ENCODE measurements at regions not wholly inside any gene's neighbourhood (a gene's known extent, or its start where the extent isn't known, plus 50 kb on each side); places are given as distances from the start of the nearest gene placed in this dataset.

GRCh38 chrX:13179586-13179985, 135.2 kb upstream of the FAM9C start:
- TF ChIP-seq BHLHE40 (IDR thresholded peaks at IDR 0.05; ENCODE audit: borderline replicate concordance) (no peak), TARDBP (IDR thresholded peaks at IDR 0.05) (no peak), NFRKB (IDR thresholded peaks at IDR 0.05) (no peak), FOXK2 (IDR thresholded peaks at IDR 0.05) (no peak), ARNT (IDR thresholded peaks at IDR 0.05) (no peak), SP1 (IDR thresholded peaks at IDR 0.05) (no peak), FOXA1 (IDR thresholded peaks at IDR 0.05) (no peak), LEF1 (IDR thresholded peaks at IDR 0.05; ENCODE audit: borderline replicate concordance) (no peak), CTBP1 (IDR thresholded peaks at IDR 0.05; ENCODE audit: borderline replicate concordance) (no peak)
